ENCODE measurements at regions not wholly inside any gene's neighbourhood (a gene's known extent, or its start where the extent isn't known, plus 50 kb on each side); places are given as distances from the start of the nearest gene placed in this dataset.

DNA sequence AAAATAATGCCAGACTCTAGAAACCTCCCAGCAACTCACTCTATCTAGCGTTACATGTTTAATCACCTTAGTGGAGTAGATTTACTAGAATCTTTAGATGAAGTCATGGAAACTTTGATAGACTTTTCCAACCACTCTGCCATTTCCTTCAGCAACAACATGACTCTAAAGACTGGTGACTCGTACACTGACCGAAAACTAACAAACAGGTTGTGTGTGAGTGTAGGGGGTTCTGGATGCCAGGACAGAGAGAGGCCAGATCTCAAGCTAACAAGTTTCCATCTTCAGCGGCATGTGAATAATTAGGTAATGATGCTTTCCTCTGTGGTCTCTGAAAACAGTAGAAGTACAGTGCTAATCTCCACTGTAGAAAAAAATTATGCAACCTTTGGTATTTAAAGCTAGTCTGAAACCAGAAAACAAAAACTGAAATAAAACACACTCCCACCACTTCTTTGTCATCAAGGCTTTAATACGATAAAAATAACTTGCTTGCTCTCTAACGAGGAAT lies 286.4 kb downstream of the PRDM5 start:
- DNase-seq (ENCODE audit: low read depth) = no peak
- H3K4me3 ChIP-seq (ENCODE audit: low read length) = no peak overlapping the region
- TF ChIP-seq, protein P1, sequence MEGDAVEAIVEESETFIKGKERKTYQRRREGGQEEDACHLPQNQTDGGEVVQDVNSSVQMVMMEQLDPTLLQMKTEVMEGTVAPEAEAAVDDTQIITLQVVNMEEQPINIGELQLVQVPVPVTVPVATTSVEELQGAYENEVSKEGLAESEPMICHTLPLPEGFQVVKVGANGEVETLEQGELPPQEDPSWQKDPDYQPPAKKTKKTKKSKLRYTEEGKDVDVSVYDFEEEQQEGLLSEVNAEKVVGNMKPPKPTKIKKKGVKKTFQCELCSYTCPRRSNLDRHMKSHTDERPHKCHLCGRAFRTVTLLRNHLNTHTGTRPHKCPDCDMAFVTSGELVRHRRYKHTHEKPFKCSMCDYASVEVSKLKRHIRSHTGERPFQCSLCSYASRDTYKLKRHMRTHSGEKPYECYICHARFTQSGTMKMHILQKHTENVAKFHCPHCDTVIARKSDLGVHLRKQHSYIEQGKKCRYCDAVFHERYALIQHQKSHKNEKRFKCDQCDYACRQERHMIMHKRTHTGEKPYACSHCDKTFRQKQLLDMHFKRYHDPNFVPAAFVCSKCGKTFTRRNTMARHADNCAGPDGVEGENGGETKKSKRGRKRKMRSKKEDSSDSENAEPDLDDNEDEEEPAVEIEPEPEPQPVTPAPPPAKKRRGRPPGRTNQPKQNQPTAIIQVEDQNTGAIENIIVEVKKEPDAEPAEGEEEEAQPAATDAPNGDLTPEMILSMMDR (conservative IDR thresholded peaks at IDR 0.05; ENCODE audit: low read depth, low read length) = no peak

DNA sequence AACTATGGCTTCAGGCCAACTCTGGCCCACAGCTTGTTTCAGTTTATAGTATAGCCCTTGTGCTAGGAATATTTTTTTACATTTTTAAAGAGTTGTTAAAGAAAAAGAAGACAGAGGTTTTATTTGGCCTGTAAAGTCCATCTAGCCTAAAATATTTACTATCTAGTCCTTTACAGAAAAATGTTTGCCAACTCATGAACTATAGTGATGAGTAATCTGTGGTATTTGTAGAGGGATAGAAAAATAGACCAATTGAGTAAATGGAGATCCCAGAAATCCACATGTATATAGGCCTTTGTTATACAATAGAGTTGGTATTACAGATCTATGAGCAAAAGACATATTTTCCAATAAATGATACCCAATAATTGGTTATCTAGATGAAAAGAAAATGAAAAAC lies 288.7 kb downstream of the PRDM5 start:
- DNase-seq (ENCODE audit: low read depth) = no peak
- TF ChIP-seq, protein P1 (conservative IDR thresholded peaks at IDR 0.05; ENCODE audit: low read depth, low read length) = no peak
- no peak overlapping the region for H3K4me3 ChIP-seq (ENCODE audit: low read length)

DNA sequence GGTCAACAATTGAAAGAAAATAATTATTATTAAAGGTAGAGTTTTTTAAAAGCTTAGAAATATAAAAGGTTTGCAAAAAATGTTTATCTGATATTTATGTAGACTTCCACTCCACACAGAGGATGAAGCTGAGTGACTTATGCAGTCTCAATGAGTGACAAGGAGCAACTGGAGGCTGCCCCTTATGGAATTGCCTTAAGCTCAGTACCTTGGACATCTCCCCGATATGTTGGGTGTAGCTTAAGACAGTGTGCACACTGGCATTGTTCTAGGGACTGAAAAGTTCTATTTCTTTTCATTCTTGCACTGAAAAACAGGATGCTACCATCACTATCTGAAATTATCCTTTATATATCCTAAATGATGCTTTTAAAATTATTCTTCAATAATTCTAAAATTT lies 292.1 kb downstream of the PRDM5 start:
- H3K4me3 ChIP-seq (ENCODE audit: low read length) = no peak overlapping the region
- DNase-seq (ENCODE audit: low read depth) = no peak
- TF ChIP-seq, protein P1 (conservative IDR thresholded peaks at IDR 0.05; ENCODE audit: low read depth, low read length) = no peak

DNA sequence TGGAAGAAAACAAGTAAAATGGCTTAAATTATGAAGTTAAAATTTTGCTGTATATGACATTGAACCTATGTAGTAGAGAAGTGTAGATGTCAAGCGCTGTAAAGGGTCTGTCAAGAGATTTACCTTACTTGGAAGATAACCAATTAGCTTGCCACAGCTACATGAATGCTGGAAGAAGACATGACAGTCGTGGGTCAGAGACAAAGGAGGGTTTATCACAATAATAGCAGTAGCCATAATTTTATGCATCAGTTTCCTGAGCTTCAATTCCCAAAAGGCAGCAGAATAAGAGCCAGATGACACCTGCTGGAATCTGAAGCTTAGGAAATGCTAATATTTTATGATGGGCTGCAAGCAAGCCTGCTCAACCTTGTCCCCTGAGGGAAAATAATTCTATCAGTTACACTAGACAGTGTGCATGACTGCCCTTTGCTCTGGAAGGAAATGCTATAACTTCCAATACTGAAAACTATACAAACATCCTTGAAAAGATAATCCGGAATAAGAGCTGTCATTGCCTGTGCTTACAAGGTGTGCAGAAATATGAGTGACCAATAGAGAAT lies 292.9 kb downstream of the PRDM5 start:
- TF ChIP-seq, protein P1 (conservative IDR thresholded peaks at IDR 0.05; ENCODE audit: low read depth, low read length) = no peak
- DNase-seq (ENCODE audit: low read depth) = no peak
- no peak overlapping the region for H3K4me3 ChIP-seq (ENCODE audit: low read length)

DNA sequence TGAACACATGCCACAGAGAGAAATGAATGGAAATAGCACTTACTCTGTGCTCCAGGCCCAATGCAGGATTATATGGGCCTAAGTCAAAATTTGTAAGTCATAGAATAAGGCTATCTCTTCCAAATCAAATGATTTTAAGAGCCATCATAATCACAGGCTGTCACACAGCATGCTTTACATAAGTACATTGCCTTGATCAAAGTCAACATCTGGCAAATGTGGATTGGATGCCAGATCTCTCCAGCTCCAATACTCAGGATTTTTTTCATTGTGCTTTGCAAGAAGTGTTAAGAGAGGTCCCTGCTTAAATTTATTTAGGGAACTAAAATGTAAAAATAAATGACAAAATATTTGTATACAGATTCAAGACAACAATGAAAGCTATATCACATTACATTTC lies 299.9 kb downstream of the PRDM5 start:
- H3K4me3 ChIP-seq (ENCODE audit: low read length) = no peak overlapping the region
- TF ChIP-seq, protein P1 (conservative IDR thresholded peaks at IDR 0.05; ENCODE audit: low read depth, low read length) = no peak
- DNase-seq (ENCODE audit: low read depth) = no peak

DNA sequence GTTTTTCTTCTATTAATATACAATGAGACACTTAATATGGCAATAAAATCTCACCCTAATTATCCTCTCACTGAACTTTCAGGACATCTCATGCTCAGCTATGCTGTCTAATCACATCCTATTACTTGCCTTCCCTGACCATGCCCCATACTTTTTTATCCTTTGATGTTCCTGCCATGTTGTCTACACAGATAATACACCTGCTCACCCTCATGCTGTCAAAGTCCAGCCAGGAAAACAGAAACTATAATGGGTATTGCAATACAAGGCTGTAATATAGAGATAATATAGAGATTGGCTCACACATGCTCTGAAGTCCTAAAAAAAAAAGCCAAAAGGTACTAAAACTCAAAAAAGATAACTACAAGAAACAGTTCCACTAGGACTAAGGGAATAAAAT lies 305.4 kb downstream of the PRDM5 start:
- TF ChIP-seq, protein P1 (conservative IDR thresholded peaks at IDR 0.05; ENCODE audit: low read depth, low read length) = no peak
- no peak for DNase-seq (ENCODE audit: low read depth)
- no peak overlapping the region for H3K4me3 ChIP-seq (ENCODE audit: low read length)

DNA sequence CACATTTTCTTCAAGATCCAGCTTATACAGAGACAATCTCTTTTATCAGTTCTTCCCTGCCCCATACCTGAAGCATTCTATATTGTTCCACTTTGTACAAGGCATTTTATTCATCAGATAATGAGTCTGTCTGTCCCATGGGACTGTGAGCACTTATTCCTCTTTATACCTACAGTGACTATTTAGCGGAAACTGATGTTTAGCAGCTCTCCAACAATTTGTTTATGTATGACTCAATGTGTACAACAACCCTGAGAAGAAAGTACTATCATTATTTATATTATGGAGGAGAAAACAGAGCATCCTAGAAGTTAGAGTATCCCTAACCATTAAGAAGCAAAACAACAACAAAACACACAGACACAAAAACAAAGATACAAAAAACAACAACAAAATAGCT lies 306.5 kb downstream of the PRDM5 start:
- H3K4me3 ChIP-seq (ENCODE audit: low read length) = no peak overlapping the region
- TF ChIP-seq, protein P1 (conservative IDR thresholded peaks at IDR 0.05; ENCODE audit: low read depth, low read length) = no peak
- DNase-seq (ENCODE audit: low read depth) = no peak

Data from retinal pigment epithelial cell (primary cell).